ENCODE measurements at regions not wholly inside any gene's neighbourhood (a gene's known extent, or its start where the extent isn't known, plus 50 kb on each side); places are given as distances from the start of the nearest gene placed in this dataset.

GRCh38 chr2:16385341-16385740 is 280.3 kb downstream of the CYRIA start:
- no peak for ATAC-seq
- TF ChIP-seq RARB (CRISPR knock-in tag; IDR thresholded peaks at IDR 0.05) (no peak), ZC3H10 (CRISPR knock-in tag; IDR thresholded peaks at IDR 0.05) (no peak), CREB5 (CRISPR knock-in tag; IDR thresholded peaks at IDR 0.05; ENCODE audit: low read depth) (no peak), PATZ1 (CRISPR knock-in tag; IDR thresholded peaks at IDR 0.05; ENCODE audit: borderline replicate concordance) (no peak), TCF4 (CRISPR knock-in tag; IDR thresholded peaks at IDR 0.05; ENCODE audit: borderline replicate concordance) (no peak), CSDC2 (CRISPR knock-in tag; IDR thresholded peaks at IDR 0.05) (no peak), ZNF565 (CRISPR knock-in tag; conservative IDR thresholded peaks at IDR 0.05; ENCODE audit: low read depth) (no peak), ARNTL (CRISPR knock-in tag; IDR thresholded peaks at IDR 0.05; ENCODE audit: borderline replicate concordance, low read depth) (no peak), TSHZ2 (CRISPR knock-in tag; IDR thresholded peaks at IDR 0.05) (no peak), POU6F1 (CRISPR knock-in tag; IDR thresholded peaks at IDR 0.05; ENCODE audit: borderline replicate concordance, low read depth) (no peak), CSRNP3 (CRISPR knock-in tag; IDR thresholded peaks at IDR 0.05) (no peak), PPARA (CRISPR knock-in tag; IDR thresholded peaks at IDR 0.05; ENCODE audit: borderline replicate concordance) (no peak), TOX (CRISPR knock-in tag; IDR thresholded peaks at IDR 0.05; ENCODE audit: borderline replicate concordance) (no peak), ESRRG (CRISPR knock-in tag; IDR thresholded peaks at IDR 0.05) (no peak), OSR1 (CRISPR knock-in tag; IDR thresholded peaks at IDR 0.05) (no peak), ZFP30 (CRISPR knock-in tag; IDR thresholded peaks at IDR 0.05) (no peak), ZNF70 (CRISPR knock-in tag; IDR thresholded peaks at IDR 0.05) (no peak), BACH2 (CRISPR knock-in tag; IDR thresholded peaks at IDR 0.05; ENCODE audit: borderline replicate concordance) (no peak), ZFP3 (CRISPR knock-in tag; IDR thresholded peaks at IDR 0.05) (no peak)

GRCh38 chr2:16383411-16383810 is 282.2 kb downstream of the CYRIA start:
- no peak for ATAC-seq

More at GRCh38 chr2:16383411-16383810, 282.2 kb downstream of the CYRIA start:
- TF ChIP-seq ISL1 (CRISPR knock-in tag; IDR thresholded peaks at IDR 0.05): no peak
- no peak for TF ChIP-seq TSHZ2 (CRISPR knock-in tag; IDR thresholded peaks at IDR 0.05)
- no peak for TF ChIP-seq BACH2 (CRISPR knock-in tag; IDR thresholded peaks at IDR 0.05; ENCODE audit: borderline replicate concordance)
- TF ChIP-seq ZNF8 (CRISPR knock-in tag; IDR thresholded peaks at IDR 0.05): no peak
- TF ChIP-seq PPARA (CRISPR knock-in tag; IDR thresholded peaks at IDR 0.05; ENCODE audit: borderline replicate concordance): no peak
- no peak for TF ChIP-seq CREB5 (CRISPR knock-in tag; IDR thresholded peaks at IDR 0.05; ENCODE audit: low read depth)
- no peak for TF ChIP-seq CSDC2 (CRISPR knock-in tag; IDR thresholded peaks at IDR 0.05)
